ENCODE measurements at regions not wholly inside any gene's neighbourhood (a gene's known extent, or its start where the extent isn't known, plus 50 kb on each side); places are given as distances from the start of the nearest gene placed in this dataset.

GRCh38 chr15:70214276-70214675 is 116.6 kb upstream of the TLE3 start:
- FAIRE-seq (no peak), DNase-seq (ENCODE audit: insufficient read length, low spot score) (no peak)
- no peak for TF ChIP-seq POLR2AphosphoS5 (IDR thresholded peaks at IDR 0.05; ENCODE audit: low read depth, low read length)
- no peak for TF ChIP-seq POU2F2 (IDR thresholded peaks at IDR 0.05; ENCODE audit: low read depth, low read length)
- no peak for TF ChIP-seq PAX5 (IDR thresholded peaks at IDR 0.05; ENCODE audit: insufficient read depth, low read length, severe bottlenecking)
- TF ChIP-seq SPI1 (IDR thresholded peaks at IDR 0.05; ENCODE audit: low read depth, low read length): no peak
- no peak for TF ChIP-seq POLR2A (IDR thresholded peaks at IDR 0.05; ENCODE audit: low read depth, low read length)
- TF ChIP-seq TAF1 (IDR thresholded peaks at IDR 0.05; ENCODE audit: low read depth, low read length): no peak

DNA sequence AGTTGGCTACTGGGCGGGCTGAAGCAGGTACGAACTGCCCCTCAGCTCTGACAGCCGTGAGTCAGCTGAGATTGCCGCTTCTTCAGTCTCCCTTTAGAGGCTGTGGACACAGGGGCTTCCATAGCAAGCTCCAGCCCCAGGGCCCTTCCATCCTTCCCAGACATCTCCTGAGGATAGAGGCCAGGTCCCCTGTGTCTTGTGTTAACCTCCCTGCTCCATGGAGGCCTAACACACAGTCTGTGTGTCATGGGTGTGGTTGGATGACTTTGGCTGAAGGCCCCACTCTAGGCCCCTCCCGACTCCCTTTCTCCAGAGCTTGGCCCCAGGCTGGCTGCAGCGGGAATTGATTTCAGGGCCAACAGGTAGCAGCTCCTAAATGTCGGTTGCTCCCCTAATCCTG is 116.1 kb upstream of the TLE3 start:
- no peak for DNase-seq (ENCODE audit: insufficient read length, low spot score)
- TF ChIP-seq SPI1 (IDR thresholded peaks at IDR 0.05; ENCODE audit: low read depth, low read length) (no peak), TAF1 (IDR thresholded peaks at IDR 0.05; ENCODE audit: low read depth, low read length) (no peak), PAX5 (IDR thresholded peaks at IDR 0.05; ENCODE audit: insufficient read depth, low read length, severe bottlenecking) (no peak), POU2F2 (IDR thresholded peaks at IDR 0.05; ENCODE audit: low read depth, low read length) (no peak), POLR2AphosphoS5 (IDR thresholded peaks at IDR 0.05; ENCODE audit: low read depth, low read length) (no peak), POLR2A (IDR thresholded peaks at IDR 0.05; ENCODE audit: low read depth, low read length) (no peak)
- no peak for FAIRE-seq

- FAIRE-seq: no peak
Observed at GRCh38 chr15:70212963-70213315, 115.2 kb upstream of the TLE3 start.

DNA sequence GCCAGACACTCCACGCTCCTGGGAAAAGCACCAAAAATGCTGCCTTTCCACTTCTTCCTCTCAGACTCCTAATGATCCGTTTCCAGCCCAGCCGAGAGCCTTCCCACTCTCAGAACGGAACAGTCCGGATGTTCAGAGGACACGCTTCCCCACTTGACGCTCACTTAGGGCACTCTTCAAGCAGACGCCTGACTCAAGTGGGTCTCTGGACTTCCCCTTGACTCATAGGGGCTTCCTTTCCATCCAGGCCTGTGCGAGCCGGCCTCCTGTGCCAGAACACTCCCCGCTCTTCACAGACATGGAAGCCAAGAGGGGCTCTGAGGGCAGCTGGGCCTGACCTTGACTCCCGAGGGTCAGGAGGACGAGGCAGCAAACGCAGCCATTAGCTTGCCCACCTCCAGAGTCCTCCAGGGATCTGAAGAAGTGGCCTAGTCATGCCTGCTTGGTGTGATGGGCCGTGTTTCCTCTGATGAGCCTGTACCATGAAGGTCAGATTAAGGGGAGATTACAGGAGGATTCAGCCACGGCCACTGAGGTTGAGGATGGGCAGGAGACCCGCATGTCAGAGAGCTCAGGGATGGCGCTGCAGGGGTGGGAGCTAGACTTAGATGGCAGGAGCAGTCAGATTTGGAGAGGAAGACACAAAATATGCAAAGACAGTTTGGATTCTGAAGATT is 114.7 kb upstream of the TLE3 start:
- DNase-seq (ENCODE audit: insufficient read length, low spot score) (no peak), FAIRE-seq (no peak)
- TF ChIP-seq POLR2AphosphoS5 (IDR thresholded peaks at IDR 0.05; ENCODE audit: low read depth, low read length): no peak
- TF ChIP-seq POU2F2 (IDR thresholded peaks at IDR 0.05; ENCODE audit: low read depth, low read length): no peak
- no peak for TF ChIP-seq PAX5 (IDR thresholded peaks at IDR 0.05; ENCODE audit: insufficient read depth, low read length, severe bottlenecking)
- TF ChIP-seq TAF1 (IDR thresholded peaks at IDR 0.05; ENCODE audit: low read depth, low read length): no peak
- no peak for TF ChIP-seq SPI1 (IDR thresholded peaks at IDR 0.05; ENCODE audit: low read depth, low read length)
- no peak for TF ChIP-seq POLR2A (IDR thresholded peaks at IDR 0.05; ENCODE audit: low read depth, low read length)

More at GRCh38 chr15:70212963-70213315, 115.2 kb upstream of the TLE3 start:
- TF ChIP-seq POLR2A (IDR thresholded peaks at IDR 0.05; ENCODE audit: low read depth, low read length) (no peak), SPI1 (IDR thresholded peaks at IDR 0.05; ENCODE audit: low read depth, low read length) (no peak), POLR2AphosphoS5 (IDR thresholded peaks at IDR 0.05; ENCODE audit: low read depth, low read length) (no peak), PAX5 (IDR thresholded peaks at IDR 0.05; ENCODE audit: insufficient read depth, low read length, severe bottlenecking) (no peak), TAF1 (IDR thresholded peaks at IDR 0.05; ENCODE audit: low read depth, low read length) (no peak), POU2F2 (IDR thresholded peaks at IDR 0.05; ENCODE audit: low read depth, low read length) (no peak)
- no peak for DNase-seq (ENCODE audit: insufficient read length, low spot score)

- no peak for FAIRE-seq
- no peak for TF ChIP-seq POLR2AphosphoS5 (IDR thresholded peaks at IDR 0.05; ENCODE audit: low read depth, low read length)
- TF ChIP-seq POU2F2 (IDR thresholded peaks at IDR 0.05; ENCODE audit: low read depth, low read length): no peak
- no peak for TF ChIP-seq PAX5 (IDR thresholded peaks at IDR 0.05; ENCODE audit: insufficient read depth, low read length, severe bottlenecking)
- TF ChIP-seq TAF1 (IDR thresholded peaks at IDR 0.05; ENCODE audit: low read depth, low read length): no peak
- TF ChIP-seq POLR2A (IDR thresholded peaks at IDR 0.05; ENCODE audit: low read depth, low read length): no peak
- TF ChIP-seq SPI1 (IDR thresholded peaks at IDR 0.05; ENCODE audit: low read depth, low read length): no peak
- no peak for DNase-seq (ENCODE audit: insufficient read length, low spot score)
Observed at GRCh38 chr15:70210528-70210927, 112.8 kb upstream of the TLE3 start.

- DNase-seq (ENCODE audit: insufficient read length, low spot score) (no peak), FAIRE-seq (no peak)
Observed at GRCh38 chr15:70210076-70210475, 112.4 kb upstream of the TLE3 start.

GRCh38 chr15:70209499-70209898 is 111.8 kb upstream of the TLE3 start:
- FAIRE-seq (no peak), DNase-seq (ENCODE audit: insufficient read length, low spot score) (no peak)
- TF ChIP-seq PAX5 (IDR thresholded peaks at IDR 0.05; ENCODE audit: insufficient read depth, low read length, severe bottlenecking): no peak
- TF ChIP-seq POLR2AphosphoS5 (IDR thresholded peaks at IDR 0.05; ENCODE audit: low read depth, low read length): no peak
- TF ChIP-seq TAF1 (IDR thresholded peaks at IDR 0.05; ENCODE audit: low read depth, low read length): no peak
- no peak for TF ChIP-seq POLR2A (IDR thresholded peaks at IDR 0.05; ENCODE audit: low read depth, low read length)
- no peak for TF ChIP-seq POU2F2 (IDR thresholded peaks at IDR 0.05; ENCODE audit: low read depth, low read length)
- TF ChIP-seq SPI1 (IDR thresholded peaks at IDR 0.05; ENCODE audit: low read depth, low read length): no peak

More at GRCh38 chr15:70210076-70210475, 112.4 kb upstream of the TLE3 start:
- TF ChIP-seq SPI1 (IDR thresholded peaks at IDR 0.05; ENCODE audit: low read depth, low read length) (no peak), PAX5 (IDR thresholded peaks at IDR 0.05; ENCODE audit: insufficient read depth, low read length, severe bottlenecking) (no peak), TAF1 (IDR thresholded peaks at IDR 0.05; ENCODE audit: low read depth, low read length) (no peak), POLR2AphosphoS5 (IDR thresholded peaks at IDR 0.05; ENCODE audit: low read depth, low read length) (no peak), POU2F2 (IDR thresholded peaks at IDR 0.05; ENCODE audit: low read depth, low read length) (no peak), POLR2A (IDR thresholded peaks at IDR 0.05; ENCODE audit: low read depth, low read length) (no peak)

DNA sequence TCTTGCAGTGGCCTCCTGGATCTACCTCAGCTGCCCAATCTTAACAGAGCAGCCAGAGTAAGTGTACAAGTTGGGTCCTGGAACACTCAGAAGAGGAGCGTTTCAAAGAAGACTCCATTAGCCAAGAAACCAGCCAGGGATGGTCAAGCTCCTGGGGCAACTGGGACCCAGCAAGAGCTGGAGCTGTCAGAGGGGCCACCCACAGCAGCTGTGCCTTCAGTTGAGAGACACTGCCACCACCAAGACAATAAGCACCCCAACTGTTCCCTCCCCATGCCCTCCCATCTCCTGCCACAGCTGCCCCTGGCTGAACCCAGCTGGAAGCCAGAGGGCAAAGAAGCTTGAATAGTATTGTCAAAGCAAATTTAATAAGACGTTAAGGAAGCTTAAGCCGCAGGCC is 110.6 kb upstream of the TLE3 start:
- FAIRE-seq (no peak), DNase-seq (ENCODE audit: insufficient read length, low spot score) (no peak)
- no peak for TF ChIP-seq POU2F2 (IDR thresholded peaks at IDR 0.05; ENCODE audit: low read depth, low read length)
- TF ChIP-seq SPI1 (IDR thresholded peaks at IDR 0.05; ENCODE audit: low read depth, low read length): no peak
- TF ChIP-seq POLR2A (IDR thresholded peaks at IDR 0.05; ENCODE audit: low read depth, low read length): no peak
- no peak for TF ChIP-seq PAX5 (IDR thresholded peaks at IDR 0.05; ENCODE audit: insufficient read depth, low read length, severe bottlenecking)
- no peak for TF ChIP-seq POLR2AphosphoS5 (IDR thresholded peaks at IDR 0.05; ENCODE audit: low read depth, low read length)
- TF ChIP-seq TAF1 (IDR thresholded peaks at IDR 0.05; ENCODE audit: low read depth, low read length): no peak

GRCh38 chr15:70206668-70207067 is 109.0 kb upstream of the TLE3 start:
- TF ChIP-seq POLR2AphosphoS5 (IDR thresholded peaks at IDR 0.05; ENCODE audit: low read depth, low read length): no peak
- no peak for TF ChIP-seq POU2F2 (IDR thresholded peaks at IDR 0.05; ENCODE audit: low read depth, low read length)
- no peak for TF ChIP-seq TAF1 (IDR thresholded peaks at IDR 0.05; ENCODE audit: low read depth, low read length)
- TF ChIP-seq POLR2A (IDR thresholded peaks at IDR 0.05; ENCODE audit: low read depth, low read length): no peak
- no peak for TF ChIP-seq SPI1 (IDR thresholded peaks at IDR 0.05; ENCODE audit: low read depth, low read length)
- no peak for TF ChIP-seq PAX5 (IDR thresholded peaks at IDR 0.05; ENCODE audit: insufficient read depth, low read length, severe bottlenecking)
- DNase-seq (ENCODE audit: insufficient read length, low spot score) (no peak), FAIRE-seq (no peak)

Data from GM12891 (cell line).